Stimulated activated naive B cell treated with anti-CD40 and anti-IgM and Interleukin-4, amounts not matched to agents 10 μg/mL and 1 μg/mL and 100 μg/mL, for 72 hours (primary cell): ENCODE measurements at regions not wholly inside any gene's neighbourhood (a gene's known extent, or its start where the extent isn't known, plus 50 kb on each side); places are given as distances from the start of the nearest gene placed in this dataset.

Experiments used
- ATAC-seq, 2 donors: fragments of 150-1000 bp; cut with Tn5 transposase; replicated peaks; 2 replicates each; pipeline ENCODE4 v1.10.0; 2021; ENCODE audit warnings: moderate library complexity in 1 of 2
- DNase-seq: peaks from one replicate; pipeline ENCODE4 v3.0.0; 2021
- H3K27ac Mint-ChIP-seq: one replicate; pipeline ENCODE4 v1.8.0; 2022; ENCODE audit warnings: mild to moderate bottlenecking, mixed read lengths
- H3K27me3 Mint-ChIP-seq, 2 donors: one replicate each; pipeline ENCODE4 v1.8.0; 2022; ENCODE audit warnings: mixed read lengths in 2 of 2
- H3K36me3 Mint-ChIP-seq, 2 donors: one replicate each; pipeline ENCODE4 v1.8.0; 2022; ENCODE audit warnings: mixed read lengths in 2 of 2, mild to moderate bottlenecking in 1 of 2
- H3K4me1 Mint-ChIP-seq, 2 donors: one replicate each; pipeline ENCODE4 v1.8.0; 2022; ENCODE audit warnings: mixed read lengths in 2 of 2, mild to moderate bottlenecking in 1 of 2
- H3K4me3 Mint-ChIP-seq, 2 donors: one replicate each; pipeline ENCODE4 v1.8.0; 2022; ENCODE audit warnings: mild to moderate bottlenecking in 2 of 2, mixed read lengths in 2 of 2, moderate library complexity in 1 of 2
- H3K9me3 Mint-ChIP-seq, 2 donors: one replicate each; pipeline ENCODE4 v1.8.0; 2022; ENCODE audit warnings: mixed read lengths in 2 of 2, mild to moderate bottlenecking in 1 of 2

GRCh38 chr11:15897211-15897960 is 459.0 kb downstream of the SOX6 start:
- Mint-ChIP-seq H3K27me3 (no peaks in the 10 kb centered on the region), H3K9me3 (no peaks in the 10 kb centered on the region), H3K4me3 (no peak overlapping the region), H3K27ac (no peak overlapping the region), H3K4me1 (no peaks in the 10 kb centered on the region), H3K36me3 (no peaks in the 10 kb centered on the region)
- DNase-seq (no peak), ATAC-seq (no peak)

- DNase-seq (no peak), ATAC-seq (no peak)
- Mint-ChIP-seq H3K9me3 (no peaks in the 10 kb centered on the region), H3K4me1 (no peaks in the 10 kb centered on the region), H3K27ac (no peak overlapping the region), H3K27me3 (no peaks in the 10 kb centered on the region), H3K4me3 (no peak overlapping the region), H3K36me3 (no peaks in the 10 kb centered on the region)
These were observed 455.3 kb downstream of the SOX6 start for GRCh38 chr11:15901054-15901453.

GRCh38 chr11:15901790-15902189 is 454.6 kb downstream of the SOX6 start:
- H3K9me3 Mint-ChIP-seq, result no peaks in the 10 kb centered on the region
- no peak overlapping the region for H3K4me3 Mint-ChIP-seq
- ATAC-seq (no peak), DNase-seq (no peak)
- H3K27me3 Mint-ChIP-seq, result no peaks in the 10 kb centered on the region
- no peak overlapping the region for H3K27ac Mint-ChIP-seq
- H3K4me1 Mint-ChIP-seq, result no peaks in the 10 kb centered on the region
- H3K36me3 Mint-ChIP-seq, result no peaks in the 10 kb centered on the region

- ATAC-seq (no peak), DNase-seq (no peak)
- no peaks in the 10 kb centered on the region for H3K9me3 Mint-ChIP-seq
- no peaks in the 10 kb centered on the region for H3K27me3 Mint-ChIP-seq
- no peaks in the 10 kb centered on the region for H3K36me3 Mint-ChIP-seq
- no peak overlapping the region for H3K27ac Mint-ChIP-seq
- no peaks in the 10 kb centered on the region for H3K4me1 Mint-ChIP-seq
- H3K4me3 Mint-ChIP-seq, result no peak overlapping the region
These were observed 453.1 kb downstream of the SOX6 start for GRCh38 chr11:15903246-15903645.

GRCh38 chr11:15905366-15906104 is 450.8 kb downstream of the SOX6 start:
- no peaks in the 10 kb centered on the region for H3K9me3 Mint-ChIP-seq

GRCh38 chr11:15906481-15907035 is 449.8 kb downstream of the SOX6 start:
- H3K4me1 Mint-ChIP-seq, result no peaks in the 10 kb centered on the region
- H3K36me3 Mint-ChIP-seq, result no peaks in the 10 kb centered on the region
- no peak overlapping the region for H3K27ac Mint-ChIP-seq
- DNase-seq (no peak), ATAC-seq (no peak)
- no peaks in the 10 kb centered on the region for H3K9me3 Mint-ChIP-seq
- H3K4me3 Mint-ChIP-seq, result no peak overlapping the region
- no peaks in the 10 kb centered on the region for H3K27me3 Mint-ChIP-seq

More at GRCh38 chr11:15905366-15906104, 450.8 kb downstream of the SOX6 start:
- DNase-seq (no peak), ATAC-seq (no peak)
- no peak overlapping the region for H3K4me3 Mint-ChIP-seq
- no peak overlapping the region for H3K27ac Mint-ChIP-seq
- no peaks in the 10 kb centered on the region for H3K27me3 Mint-ChIP-seq
- no peaks in the 10 kb centered on the region for H3K36me3 Mint-ChIP-seq
- H3K4me1 Mint-ChIP-seq, result no peaks in the 10 kb centered on the region

GRCh38 chr11:15907806-15908205 is 448.5 kb downstream of the SOX6 start:
- H3K27me3 Mint-ChIP-seq, result no peaks in the 10 kb centered on the region
- H3K9me3 Mint-ChIP-seq, result no peaks in the 10 kb centered on the region
- H3K27ac Mint-ChIP-seq, result no peak overlapping the region
- DNase-seq (no peak), ATAC-seq (no peak)
- no peak overlapping the region for H3K4me3 Mint-ChIP-seq
- H3K4me1 Mint-ChIP-seq, result no peaks in the 10 kb centered on the region
- H3K36me3 Mint-ChIP-seq, result no peaks in the 10 kb centered on the region

GRCh38 chr11:15909937-15910598 is 446.3 kb downstream of the SOX6 start:
- Mint-ChIP-seq H3K4me1 (no peaks in the 10 kb centered on the region), H3K4me3 (no peak overlapping the region), H3K36me3 (no peaks in the 10 kb centered on the region), H3K9me3 (no peaks in the 10 kb centered on the region), H3K27me3 (no peaks in the 10 kb centered on the region), H3K27ac (no peak overlapping the region)
- ATAC-seq (no peak), DNase-seq (no peak)

- DNase-seq (no peak), ATAC-seq (no peak)
- Mint-ChIP-seq H3K36me3 (no peaks in the 10 kb centered on the region), H3K27me3 (no peaks in the 10 kb centered on the region), H3K27ac (no peak overlapping the region), H3K4me1 (no peaks in the 10 kb centered on the region), H3K4me3 (no peak overlapping the region), H3K9me3 (no peaks in the 10 kb centered on the region)
These were observed 445.6 kb downstream of the SOX6 start for GRCh38 chr11:15910761-15911160.

- H3K27me3 Mint-ChIP-seq, result no peaks in the 10 kb centered on the region
- ATAC-seq, result no peak
- no peak for DNase-seq
- no peaks in the 10 kb centered on the region for H3K9me3 Mint-ChIP-seq
- H3K36me3 Mint-ChIP-seq, result no peaks in the 10 kb centered on the region
- no peak overlapping the region for H3K4me3 Mint-ChIP-seq
- H3K27ac Mint-ChIP-seq, result no peak overlapping the region
- no peaks in the 10 kb centered on the region for H3K4me1 Mint-ChIP-seq
These were observed 444.8 kb downstream of the SOX6 start for GRCh38 chr11:15911377-15912044.

- Mint-ChIP-seq H3K9me3 (no peaks in the 10 kb centered on the region), H3K4me1 (no peaks in the 10 kb centered on the region), H3K27me3 (no peaks in the 10 kb centered on the region), H3K27ac (no peak overlapping the region), H3K4me3 (no peak overlapping the region), H3K36me3 (no peaks in the 10 kb centered on the region)
- ATAC-seq (no peak), DNase-seq (no peak)
These were observed 444.1 kb downstream of the SOX6 start for GRCh38 chr11:15912291-15912690.

GRCh38 chr11:15912825-15913224 is 443.5 kb downstream of the SOX6 start:
- DNase-seq (no peak), ATAC-seq (peak in 1 of 2 donors; percentile 11)
- H3K36me3 Mint-ChIP-seq, result no peaks in the 10 kb centered on the region
- no peaks in the 10 kb centered on the region for H3K4me1 Mint-ChIP-seq
- H3K4me3 Mint-ChIP-seq, result no peak overlapping the region
- no peaks in the 10 kb centered on the region for H3K9me3 Mint-ChIP-seq
- no peak overlapping the region for H3K27ac Mint-ChIP-seq
- H3K27me3 Mint-ChIP-seq, result no peaks in the 10 kb centered on the region

GRCh38 chr11:15913261-15913660 is 443.1 kb downstream of the SOX6 start:
- ATAC-seq (no peak), DNase-seq (no peak)
- Mint-ChIP-seq H3K27me3 (no peaks in the 10 kb centered on the region), H3K27ac (no peak overlapping the region), H3K4me1 (no peaks in the 10 kb centered on the region), H3K9me3 (no peaks in the 10 kb centered on the region), H3K4me3 (no peak overlapping the region), H3K36me3 (no peaks in the 10 kb centered on the region)
